HG02588 (cell line): ENCODE measurements at regions not wholly inside any gene's neighbourhood (a gene's known extent, or its start where the extent isn't known, plus 50 kb on each side); places are given as distances from the start of the nearest gene placed in this dataset.
"Not testable (repeated sequence)": the region's sequence is repeated elsewhere in the genome, so short reads cannot be mapped to it uniquely, and the experiment has no call there.

ENCODE experiments used
- ATAC-seq: cut with Tn5 transposase; IDR thresholded peaks from one replicate; pipeline ENCODE4 v1.9.1; 2021; ENCODE audit warnings: mild to moderate bottlenecking, moderate library complexity; ENCODE audit not compliant: unreplicated experiment

DNA sequence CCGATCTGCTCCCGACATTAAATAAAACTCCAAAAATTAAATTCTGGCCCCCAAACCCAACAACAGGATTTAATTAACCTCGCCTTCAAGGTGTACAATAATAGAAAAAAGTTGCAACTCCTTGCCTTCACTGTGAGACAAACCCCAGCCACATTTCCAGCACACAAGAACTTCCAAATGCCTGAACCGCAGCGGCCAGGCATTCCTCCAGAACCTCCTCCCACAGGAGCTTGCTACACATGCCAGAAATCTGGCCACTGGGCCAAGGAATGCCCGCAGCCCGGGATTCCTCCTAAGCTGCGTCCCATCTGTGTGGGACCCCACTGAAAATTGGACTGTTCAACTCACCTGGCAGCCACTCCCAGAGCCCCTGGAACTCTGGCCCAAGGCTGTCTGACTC lies 88.2 kb upstream of the TRIB2 start:
- not testable (repeated sequence) for ATAC-seq

DNA sequence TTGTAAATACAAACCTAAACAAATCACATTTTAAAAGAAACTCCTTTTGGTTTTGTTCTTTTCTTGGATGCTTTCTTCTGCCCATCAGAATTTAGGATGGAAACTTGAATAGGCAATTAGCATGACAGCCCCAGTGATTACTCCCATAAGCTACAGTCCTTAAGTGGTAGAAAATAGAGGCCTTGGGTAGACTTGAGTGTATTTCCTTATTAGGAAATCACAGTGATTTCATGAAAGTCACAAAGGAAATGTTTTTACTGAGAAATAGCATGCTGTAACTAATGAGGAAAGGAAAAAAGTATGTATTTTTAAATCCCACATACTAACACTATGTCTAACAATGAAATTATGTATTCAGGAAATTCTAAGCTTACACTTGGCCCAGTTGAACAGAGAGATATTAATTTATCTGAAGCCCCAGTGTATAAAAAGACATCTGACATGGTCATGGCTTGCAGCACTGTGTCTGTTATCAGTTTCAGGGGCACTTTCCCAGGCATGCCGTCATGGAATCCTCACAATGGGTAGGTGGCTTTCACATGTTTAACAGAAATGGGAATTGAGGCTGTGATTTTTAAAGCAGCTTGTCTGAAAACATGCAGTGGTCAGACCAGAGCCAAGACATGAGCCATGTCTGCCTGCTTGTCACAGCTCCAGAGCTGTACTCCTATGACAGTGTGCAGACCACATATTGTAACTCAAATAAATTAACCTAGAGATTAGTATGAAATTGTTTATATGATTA lies 79.7 kb upstream of the TRIB2 start:
- ATAC-seq = no peak

DNA sequence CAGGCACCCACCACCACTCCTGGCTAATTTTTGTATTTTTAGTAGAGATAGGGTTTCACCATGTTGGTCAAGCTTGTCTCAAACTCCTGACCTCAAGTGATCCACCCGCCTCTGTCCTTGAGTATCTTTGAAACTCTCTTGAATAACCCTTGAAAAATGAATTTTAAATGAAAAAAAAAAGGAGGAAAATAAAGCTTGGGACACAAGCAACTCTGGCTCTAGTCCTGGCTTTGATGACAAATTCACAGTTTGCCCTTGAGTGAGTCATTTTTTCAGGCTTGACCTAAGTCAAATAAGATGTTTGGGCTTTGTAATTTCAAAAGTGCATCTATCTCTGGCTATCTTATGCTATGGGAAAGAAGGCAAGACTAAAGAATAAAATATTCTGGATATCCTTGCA lies 79.0 kb upstream of the TRIB2 start:
- no peak for ATAC-seq

- ATAC-seq = no peak
Observed at GRCh38 chr2:12641441-12641840, 75.3 kb upstream of the TRIB2 start.

DNA sequence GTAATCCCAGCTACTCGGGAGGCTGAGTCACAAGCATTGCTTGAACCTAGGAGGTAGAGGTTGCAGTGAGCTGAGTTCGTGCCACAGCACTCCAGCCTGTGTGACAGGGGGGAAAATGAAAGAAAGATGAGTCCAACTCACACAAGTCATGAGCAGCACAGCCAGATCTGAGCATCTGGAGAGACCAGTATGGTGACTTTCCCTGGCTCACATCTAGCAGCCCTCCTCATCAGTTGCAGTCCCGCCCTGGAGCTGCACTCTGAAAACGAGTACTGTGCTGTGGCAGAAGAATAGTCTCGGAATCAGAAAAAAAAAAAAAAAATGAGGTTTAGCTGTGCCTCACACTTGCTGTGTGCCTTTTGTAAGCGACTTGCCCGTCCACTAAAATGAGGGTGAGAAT lies 74.4 kb upstream of the TRIB2 start:
- no peak for ATAC-seq

GRCh38 chr2:12642859-12643258 lies 73.9 kb upstream of the TRIB2 start:
- ATAC-seq = no peak

DNA sequence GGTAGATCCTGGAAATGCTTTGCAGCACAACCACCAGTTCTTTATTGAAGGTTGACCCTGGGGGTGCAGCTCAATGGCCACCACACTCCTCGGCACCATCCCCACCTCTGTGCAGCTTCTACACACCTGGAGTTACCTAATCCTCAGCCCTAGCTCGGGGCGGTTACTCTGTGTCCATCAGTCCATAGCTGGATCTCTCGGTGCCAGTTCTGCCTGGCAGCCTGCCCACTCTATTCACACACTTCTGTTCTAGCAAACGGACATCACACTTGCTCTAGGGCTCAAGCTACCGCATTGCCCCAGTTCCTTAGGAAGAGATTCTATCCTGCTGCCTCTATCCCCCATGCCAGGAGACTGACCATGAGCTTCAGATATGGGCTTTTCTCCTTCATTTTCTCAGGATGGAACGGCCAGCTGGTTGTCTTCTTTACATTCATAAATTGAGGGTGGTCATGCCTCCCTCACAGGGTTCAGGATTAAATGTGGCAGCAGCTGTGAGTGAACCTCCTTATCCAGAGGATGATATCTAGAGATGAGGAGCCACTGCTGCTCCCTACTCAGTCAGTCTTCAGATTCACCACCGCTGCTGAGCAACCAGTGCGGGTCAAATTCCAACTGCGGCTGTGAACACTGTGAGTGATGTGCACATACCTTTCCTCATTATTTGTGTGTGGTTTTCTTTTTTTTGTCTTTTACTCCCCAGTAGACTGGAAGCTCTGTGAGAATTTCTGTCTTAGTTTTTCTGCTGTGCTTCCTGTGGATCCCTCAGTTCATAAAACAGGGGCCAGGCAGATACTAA lies 66.9 kb upstream of the TRIB2 start:
- no peak for ATAC-seq

GRCh38 chr2:12651641-12652040 lies 65.1 kb upstream of the TRIB2 start:
- ATAC-seq = no peak

- no peak for ATAC-seq
Observed at GRCh38 chr2:12652723-12653122, 64.0 kb upstream of the TRIB2 start.

DNA sequence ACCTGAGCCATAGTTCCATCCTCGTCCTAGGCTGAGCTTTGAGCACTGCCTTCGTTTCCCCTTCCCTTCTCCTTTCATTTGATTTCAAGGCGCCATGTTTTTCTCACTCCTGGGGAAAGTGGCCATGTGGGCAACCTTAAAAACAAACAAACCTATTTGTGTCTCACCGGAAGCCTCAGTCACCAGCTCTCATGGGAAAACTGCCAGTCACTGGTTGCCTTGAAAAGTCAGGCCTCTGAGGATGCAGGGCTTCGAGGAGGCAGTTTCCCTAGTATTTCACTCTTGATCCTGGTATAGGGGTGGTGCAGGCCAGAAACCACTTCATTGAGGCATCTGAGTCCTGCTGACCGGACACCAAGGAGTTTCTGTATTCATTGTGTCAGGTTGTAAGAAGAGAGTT lies 59.2 kb upstream of the TRIB2 start:
- no peak for ATAC-seq

GRCh38 chr2:12658310-12658945 lies 58.3 kb upstream of the TRIB2 start:
- ATAC-seq = no peak

DNA sequence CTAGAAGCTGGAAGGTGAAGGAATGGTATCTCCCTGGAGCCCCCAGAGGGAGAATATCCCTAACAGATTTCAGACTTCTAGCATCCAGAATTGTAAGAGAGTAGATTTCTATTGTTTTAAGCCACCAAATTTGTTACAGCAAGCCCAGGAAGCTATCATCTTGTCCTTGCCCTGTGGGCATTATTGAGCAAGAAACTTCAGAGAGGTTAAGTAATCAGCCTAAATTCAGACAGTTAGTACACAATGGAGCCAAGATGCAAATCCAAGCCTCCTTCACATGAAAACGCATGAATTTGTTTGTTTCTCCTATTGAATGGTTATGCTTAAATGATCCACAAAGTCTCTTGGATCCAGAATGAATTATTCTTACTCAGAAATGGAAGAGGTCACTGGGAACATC lies 55.2 kb upstream of the TRIB2 start:
- ATAC-seq = no peak

DNA sequence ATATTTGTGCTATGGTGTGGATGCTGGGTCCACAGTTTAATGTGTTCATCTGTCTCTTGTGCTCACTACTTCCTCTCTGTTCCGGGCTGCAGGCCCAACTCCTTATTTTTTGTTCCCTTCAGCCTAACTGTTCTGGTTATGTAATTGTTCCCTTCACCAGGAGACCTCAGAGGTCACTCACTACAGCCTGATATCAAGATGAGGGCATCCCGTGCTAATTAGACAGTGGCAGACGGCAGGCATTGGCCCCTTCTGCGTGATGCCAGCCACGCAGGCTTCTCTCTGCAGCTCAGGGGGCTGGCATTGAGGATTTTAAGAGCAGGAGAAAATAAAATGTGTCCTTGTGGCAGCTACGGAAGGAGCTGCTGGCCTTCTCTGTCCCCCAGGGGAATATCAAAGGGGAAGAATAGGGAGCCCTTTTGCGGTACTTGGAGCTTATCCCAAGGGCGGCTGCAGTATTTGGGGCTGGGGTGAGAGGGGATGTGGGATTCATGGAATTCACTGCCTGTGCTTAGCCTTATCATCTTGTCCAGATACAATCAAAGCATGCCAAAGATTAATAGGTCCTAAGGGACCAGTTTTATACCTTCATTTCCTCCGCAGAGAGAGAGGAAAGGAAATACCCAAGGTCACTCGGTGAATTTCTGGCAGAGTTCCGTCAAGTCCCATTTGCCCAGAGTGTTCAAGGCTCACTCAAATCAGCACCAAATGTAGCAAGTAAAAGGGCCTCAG lies 53.3 kb upstream of the TRIB2 start:
- no peak for ATAC-seq

DNA sequence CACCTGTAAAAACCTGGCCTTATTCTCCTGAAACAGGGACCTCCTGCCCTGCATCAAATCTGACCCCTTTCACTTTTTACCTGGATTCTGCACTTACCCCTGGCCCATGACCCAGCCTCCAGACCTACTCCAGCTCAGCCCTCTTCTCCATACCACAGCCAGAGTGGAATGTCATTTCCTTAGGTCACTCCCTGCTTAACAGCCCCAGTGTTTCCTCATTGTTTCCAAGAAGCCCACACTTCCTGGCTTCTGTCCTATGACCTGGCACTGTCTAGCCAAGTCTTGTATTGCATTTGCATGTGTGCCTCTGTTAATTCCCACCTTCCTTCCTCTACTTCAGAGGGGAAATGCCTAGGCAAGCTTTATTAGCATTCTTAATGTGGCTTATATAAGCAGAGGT lies 51.4 kb upstream of the TRIB2 start:
- ATAC-seq = no peak

GRCh38 chr2:12666445-12666844 lies 50.3 kb upstream of the TRIB2 start:
- no peak for ATAC-seq
